MCF 10A (cell line): ENCODE measurements at regions not wholly inside any gene's neighbourhood (a gene's known extent, or its start where the extent isn't known, plus 50 kb on each side); places are given as distances from the start of the nearest gene placed in this dataset.

Experiments
- BruUV-seq: library from RNA; stranded (reverse); fragments of 400-500 nt; replicated peaks from 2 replicates; lab custom pipeline; 2021; lab: Mats Ljungman, UMichigan
- CTCF ChIA-PET: fragments of 300-600 bp; sonication (Branson Sonifier 250); formaldehyde crosslinking; extraction: SDS; loops from one replicate; lab custom pipeline; 2021; ENCODE audit warnings: antibody characterized with exemption, inconsistent platforms; lab: Yijun Ruan, JAX
- POLR2A ChIA-PET: fragments of 300-600, 350-650 bp; sonication (Branson Sonifier 250); formaldehyde crosslinking; extraction: SDS; loops from one replicate; lab custom pipeline; 2020; ENCODE audit warnings: antibody characterized with exemption, inconsistent platforms; lab: Yijun Ruan, JAX
- DNase-seq: peaks from one replicate; pipeline ENCODE4 v3.0.0-alpha.2; 2018; ENCODE audit not compliant: unreplicated experiment
- H3K27ac Mint-ChIP-seq: one replicate; pipeline ENCODE4 v1.8.0; 2022; ENCODE audit warnings: mild to moderate bottlenecking, low read depth, mixed read lengths; ENCODE audit not compliant: unreplicated experiment
- H3K27me3 Mint-ChIP-seq: one replicate; pipeline ENCODE4 v1.8.0; 2022; ENCODE audit warnings: mixed read lengths; ENCODE audit not compliant: insufficient read depth, unreplicated experiment
- H3K36me3 Mint-ChIP-seq: one replicate; pipeline ENCODE4 v1.8.0; 2022; ENCODE audit warnings: mild to moderate bottlenecking, moderate library complexity, mixed read lengths; ENCODE audit not compliant: insufficient read depth, unreplicated experiment
- H3K4me1 Mint-ChIP-seq: one replicate; pipeline ENCODE4 v1.8.0; 2022; ENCODE audit warnings: mixed read lengths; ENCODE audit not compliant: insufficient read depth, unreplicated experiment
- H3K4me3 Mint-ChIP-seq: one replicate; pipeline ENCODE4 v1.8.0; 2022; ENCODE audit warnings: mild to moderate bottlenecking, moderate library complexity, mixed read lengths; ENCODE audit not compliant: unreplicated experiment
- H3K9me3 Mint-ChIP-seq: one replicate; pipeline ENCODE4 v1.8.0; 2022; ENCODE audit warnings: mixed read lengths; ENCODE audit not compliant: unreplicated experiment
- intact Hi-C: fragments of 100-400 bp; cut with micrococcal nuclease; formaldehyde crosslinking; loops from 2 replicates; pipeline ENCODE4 v1.14.1; 2022
- TF ChIP-seq, protein P1 (sequence below): fragments of 200-600 bp; IDR thresholded peaks from one replicate; pipeline ENCODE4 v1.8.0; 2022; ENCODE audit warnings: antibody characterized with exemption, mild to moderate bottlenecking; ENCODE audit not compliant: unreplicated experiment

- no peaks in the 10 kb centered on the region for H3K27me3 Mint-ChIP-seq
- ChIA-PET POLR2A (interaction anchor here (0.6 to 1.2 kb wide), 4 partner anchors 34 to 653 kb away, joined by 3 read pairs; no protein-coding TSS in a partner anchor), CTCF (interaction anchor here (0.6 to 1.2 kb wide), 2 partner anchors 12 to 59 kb away, joined by 3 read pairs; no protein-coding TSS in a partner anchor)
- no peak for DNase-seq
- H3K4me3 Mint-ChIP-seq = no peak overlapping the region
- peaks cover 21% of the 10 kb centered on the region for H3K4me1 Mint-ChIP-seq
- BruUV-seq = no TSS peak
- intact Hi-C loops = no loop called here
- H3K36me3 Mint-ChIP-seq = no peaks in the 10 kb centered on the region
- H3K27ac Mint-ChIP-seq = no peak overlapping the region
- H3K9me3 Mint-ChIP-seq = no peaks in the 10 kb centered on the region
- TF ChIP-seq, protein P1, sequence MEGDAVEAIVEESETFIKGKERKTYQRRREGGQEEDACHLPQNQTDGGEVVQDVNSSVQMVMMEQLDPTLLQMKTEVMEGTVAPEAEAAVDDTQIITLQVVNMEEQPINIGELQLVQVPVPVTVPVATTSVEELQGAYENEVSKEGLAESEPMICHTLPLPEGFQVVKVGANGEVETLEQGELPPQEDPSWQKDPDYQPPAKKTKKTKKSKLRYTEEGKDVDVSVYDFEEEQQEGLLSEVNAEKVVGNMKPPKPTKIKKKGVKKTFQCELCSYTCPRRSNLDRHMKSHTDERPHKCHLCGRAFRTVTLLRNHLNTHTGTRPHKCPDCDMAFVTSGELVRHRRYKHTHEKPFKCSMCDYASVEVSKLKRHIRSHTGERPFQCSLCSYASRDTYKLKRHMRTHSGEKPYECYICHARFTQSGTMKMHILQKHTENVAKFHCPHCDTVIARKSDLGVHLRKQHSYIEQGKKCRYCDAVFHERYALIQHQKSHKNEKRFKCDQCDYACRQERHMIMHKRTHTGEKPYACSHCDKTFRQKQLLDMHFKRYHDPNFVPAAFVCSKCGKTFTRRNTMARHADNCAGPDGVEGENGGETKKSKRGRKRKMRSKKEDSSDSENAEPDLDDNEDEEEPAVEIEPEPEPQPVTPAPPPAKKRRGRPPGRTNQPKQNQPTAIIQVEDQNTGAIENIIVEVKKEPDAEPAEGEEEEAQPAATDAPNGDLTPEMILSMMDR = no peak
Observed at GRCh38 chr2:222802514-222803196, 58.2 kb upstream of the ACSL3 start.

GRCh38 chr2:222804351-222804750, 56.5 kb upstream of the ACSL3 start:
- intact Hi-C loops = loop anchor here (2.0 kb wide), 1 partner anchor 56 kb away; the partner anchor contains the start of gene ACSL3
- H3K36me3 Mint-ChIP-seq = no peaks in the 10 kb centered on the region
- H3K4me3 Mint-ChIP-seq = no peak overlapping the region
- ChIA-PET POLR2A (interaction anchor here (0.6 to 5.2 kb wide), 12 partner anchors 9 to 148 kb away, joined by 3 to 98 read pairs (median 7); partner anchors contain the start of genes ACSL3 and FARSB), CTCF (interaction anchor here (0.8 to 1.4 kb wide), 3 partner anchors 8 to 57 kb away, joined by 4 read pairs; no protein-coding TSS in a partner anchor)
- TF ChIP-seq, protein P1 = no peak
- BruUV-seq = no TSS peak
- H3K4me1 Mint-ChIP-seq = peaks cover 16% of the 10 kb centered on the region
- no peak for DNase-seq
- no peaks in the 10 kb centered on the region for H3K9me3 Mint-ChIP-seq
- H3K27me3 Mint-ChIP-seq = no peaks in the 10 kb centered on the region
- no peak overlapping the region for H3K27ac Mint-ChIP-seq

DNA sequence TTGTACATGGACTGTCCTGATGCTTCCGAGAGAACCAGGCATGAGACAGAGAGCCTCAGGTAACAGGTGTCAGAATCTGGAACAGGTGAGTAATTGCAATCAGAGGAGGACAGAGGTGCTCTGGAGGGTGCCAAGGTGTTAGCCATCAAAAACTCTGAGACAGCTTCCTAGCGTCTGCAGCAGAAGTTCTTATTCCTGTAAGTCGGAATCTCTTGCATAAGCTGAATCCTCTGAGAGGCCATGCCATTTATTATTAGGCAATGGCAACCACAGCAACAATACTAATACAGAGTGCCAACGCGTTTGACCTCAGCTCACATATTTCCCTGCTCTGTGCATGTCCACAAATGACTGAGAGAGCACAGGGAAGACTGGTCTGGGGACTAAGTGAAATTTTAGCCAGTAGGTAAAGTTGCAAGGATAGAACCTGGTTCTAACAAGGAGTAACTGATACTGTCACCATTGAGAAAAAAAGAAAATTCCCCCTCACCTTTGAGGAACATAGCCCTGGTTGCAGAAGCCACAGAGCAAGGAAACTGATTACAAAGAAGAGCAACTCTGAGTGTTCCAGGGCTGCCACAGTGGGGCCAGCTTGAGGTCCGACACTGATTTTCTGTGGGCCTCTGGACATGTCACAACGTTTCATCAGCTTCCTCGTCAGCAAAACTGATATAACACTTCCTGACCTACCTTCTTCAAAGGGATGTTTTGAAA, 55.1 kb upstream of the ACSL3 start:
- peaks cover 10% of the 10 kb centered on the region for H3K4me1 Mint-ChIP-seq
- BruUV-seq = TSS peak; percentile 88
- peak overlapping the region; percentile 96 for H3K27ac Mint-ChIP-seq
- intact Hi-C loops = loop anchor here (2.0 to 5.0 kb wide), 2 partner anchors 37 to 55 kb away; partner anchors contain the start of gene ACSL3
- no peaks in the 10 kb centered on the region for H3K9me3 Mint-ChIP-seq
- H3K4me3 Mint-ChIP-seq = peak overlapping the region; percentile 39
- POLR2A ChIA-PET = interaction anchor here (0.6 to 5.2 kb wide), 29 partner anchors 8 to 150 kb away, joined by 3 to 98 read pairs (median 4); partner anchors contain the start of genes ACSL3 and FARSB
- no peaks in the 10 kb centered on the region for H3K27me3 Mint-ChIP-seq
- peak; percentile 89 for DNase-seq
- H3K36me3 Mint-ChIP-seq = no peaks in the 10 kb centered on the region
- TF ChIP-seq, protein P1 = no peak
- CTCF ChIA-PET = interaction anchor here (0.6 to 1.4 kb wide), 5 partner anchors 8 to 98 kb away, joined by 4 to 5 read pairs (median 4); no protein-coding TSS in a partner anchor
